ENCODE measurements at regions not wholly inside any gene's neighbourhood (a gene's known extent, or its start where the extent isn't known, plus 50 kb on each side); places are given as distances from the start of the nearest gene placed in this dataset.

- Histone ChIP-seq H3K4me3 (replicated peaks in 1 of 4; ENCODE audit: control extremely low read depth in 1 of 4, insufficient read depth in 1 of 4, low read depth in 3 of 4, low read length in 4 of 4) (peak overlapping the region; percentile 64 to 86 (median 74)), H3K9me3 (ENCODE audit: control insufficient read depth, insufficient read depth, low read depth, low read length) (no peaks in the 10 kb centered on the region), H3K4me2 (ENCODE audit: extremely low read depth, insufficient read depth, low read length) (peak overlapping the region; percentile 38), H3K79me2 (ENCODE audit: control insufficient read depth, insufficient read depth, low read length) (peaks cover 95% of the 10 kb centered on the region), H2AFZ (ENCODE audit: low read length) (no peak overlapping the region), H3K36me3 (ENCODE audit: control insufficient read depth, insufficient read depth, low read length) (peaks cover 3% of the 10 kb centered on the region), H3K27ac (ENCODE audit: insufficient read depth, low read length) (peak overlapping the region; percentile 91), H3K4me1 (ENCODE audit: control insufficient read depth, extremely low read depth, insufficient read depth, low read length) (peaks cover 16% of the 10 kb centered on the region), H3K9ac (ENCODE audit: insufficient read depth, low read length) (peak overlapping the region; percentile 44), H3K27me3 (ENCODE audit: control insufficient read depth, insufficient read depth, low read length) (no peaks in the 10 kb centered on the region), H4K20me1 (ENCODE audit: control insufficient read depth, extremely low read depth, insufficient read depth, low read length) (no peaks in the 10 kb centered on the region)
- TF ChIP-seq EZH2 (IDR thresholded peaks at IDR 0.05; ENCODE audit: low read length, missing control alignments) (no peak), CTCF (conservative IDR thresholded peaks at IDR 0.05 in 1 of 2, IDR thresholded peaks at IDR 0.05 in 1 of 2; ENCODE audit: low read depth in 1 of 2, low read length in 2 of 2) (no peak)
- DNase-seq (ENCODE audit: low read depth in 2 of 2) = peak; percentile 60 to 65
These were observed 205.5 kb upstream of the KLF14 start for GRCh38 chr7:130939321-130940095.

GRCh38 chr7:130940326-130940725 is 206.3 kb upstream of the KLF14 start:
- H3K9ac ChIP-seq (ENCODE audit: insufficient read depth, low read length) = peak overlapping the region; percentile 75
- peaks cover 3% of the 10 kb centered on the region for H3K36me3 ChIP-seq (ENCODE audit: control insufficient read depth, insufficient read depth, low read length)
- TF ChIP-seq CTCF (conservative IDR thresholded peaks at IDR 0.05 in 1 of 2, IDR thresholded peaks at IDR 0.05 in 1 of 2; ENCODE audit: low read depth in 1 of 2, low read length in 2 of 2) = no peak
- no peak for TF ChIP-seq EZH2 (IDR thresholded peaks at IDR 0.05; ENCODE audit: low read length, missing control alignments)
- no peaks in the 10 kb centered on the region for H3K27me3 ChIP-seq (ENCODE audit: control insufficient read depth, insufficient read depth, low read length)
- H3K4me1 ChIP-seq (ENCODE audit: control insufficient read depth, extremely low read depth, insufficient read depth, low read length) = peaks cover 21% of the 10 kb centered on the region
- H3K4me2 ChIP-seq (ENCODE audit: extremely low read depth, insufficient read depth, low read length) = peak overlapping the region; percentile 38
- H3K27ac ChIP-seq (ENCODE audit: insufficient read depth, low read length) = peak overlapping the region; percentile 91
- DNase-seq (ENCODE audit: low read depth in 2 of 2) = no peak
- H4K20me1 ChIP-seq (ENCODE audit: control insufficient read depth, extremely low read depth, insufficient read depth, low read length) = no peaks in the 10 kb centered on the region
- peaks cover 95% of the 10 kb centered on the region for H3K79me2 ChIP-seq (ENCODE audit: control insufficient read depth, insufficient read depth, low read length)
- H3K9me3 ChIP-seq (ENCODE audit: control insufficient read depth, insufficient read depth, low read depth, low read length) = no peaks in the 10 kb centered on the region
- no peak overlapping the region for H2AFZ ChIP-seq (ENCODE audit: low read length)
- H3K4me3 ChIP-seq (replicated peaks in 1 of 4; ENCODE audit: control extremely low read depth in 1 of 4, insufficient read depth in 1 of 4, low read depth in 3 of 4, low read length in 4 of 4) = peak overlapping the region; percentile 64 to 86 (median 74)

- H3K9ac ChIP-seq (ENCODE audit: insufficient read depth, low read length) = peak overlapping the region; percentile 75
- peaks cover 95% of the 10 kb centered on the region for H3K79me2 ChIP-seq (ENCODE audit: control insufficient read depth, insufficient read depth, low read length)
- TF ChIP-seq CTCF (conservative IDR thresholded peaks at IDR 0.05 in 1 of 2, IDR thresholded peaks at IDR 0.05 in 1 of 2; ENCODE audit: low read depth in 1 of 2, low read length in 2 of 2) = no peak
- TF ChIP-seq EZH2 (IDR thresholded peaks at IDR 0.05; ENCODE audit: low read length, missing control alignments) = no peak
- H3K9me3 ChIP-seq (ENCODE audit: control insufficient read depth, insufficient read depth, low read depth, low read length) = no peaks in the 10 kb centered on the region
- peaks cover 22% of the 10 kb centered on the region for H3K4me1 ChIP-seq (ENCODE audit: control insufficient read depth, extremely low read depth, insufficient read depth, low read length)
- H2AFZ ChIP-seq (ENCODE audit: low read length) = no peak overlapping the region
- peak overlapping the region; percentile 38 for H3K4me2 ChIP-seq (ENCODE audit: extremely low read depth, insufficient read depth, low read length)
- no peaks in the 10 kb centered on the region for H4K20me1 ChIP-seq (ENCODE audit: control insufficient read depth, extremely low read depth, insufficient read depth, low read length)
- H3K4me3 ChIP-seq (replicated peaks in 1 of 4; ENCODE audit: control extremely low read depth in 1 of 4, insufficient read depth in 1 of 4, low read depth in 3 of 4, low read length in 4 of 4) = peak overlapping the region; percentile 64 to 86 (median 74)
- peak in 1 of 2 donors; percentile 39 for DNase-seq (ENCODE audit: low read depth in 2 of 2)
- H3K27me3 ChIP-seq (ENCODE audit: control insufficient read depth, insufficient read depth, low read length) = no peaks in the 10 kb centered on the region
- H3K36me3 ChIP-seq (ENCODE audit: control insufficient read depth, insufficient read depth, low read length) = peaks cover 3% of the 10 kb centered on the region
- peak overlapping the region; percentile 91 for H3K27ac ChIP-seq (ENCODE audit: insufficient read depth, low read length)
These were observed 206.9 kb upstream of the KLF14 start for GRCh38 chr7:130940907-130941306.
